ENCODE measurements at regions not wholly inside any gene's neighbourhood (a gene's known extent, or its start where the extent isn't known, plus 50 kb on each side); places are given as distances from the start of the nearest gene placed in this dataset.
A peak's percentile ranks its signal among the peaks of the same experiment; 100 is the strongest.

DNA sequence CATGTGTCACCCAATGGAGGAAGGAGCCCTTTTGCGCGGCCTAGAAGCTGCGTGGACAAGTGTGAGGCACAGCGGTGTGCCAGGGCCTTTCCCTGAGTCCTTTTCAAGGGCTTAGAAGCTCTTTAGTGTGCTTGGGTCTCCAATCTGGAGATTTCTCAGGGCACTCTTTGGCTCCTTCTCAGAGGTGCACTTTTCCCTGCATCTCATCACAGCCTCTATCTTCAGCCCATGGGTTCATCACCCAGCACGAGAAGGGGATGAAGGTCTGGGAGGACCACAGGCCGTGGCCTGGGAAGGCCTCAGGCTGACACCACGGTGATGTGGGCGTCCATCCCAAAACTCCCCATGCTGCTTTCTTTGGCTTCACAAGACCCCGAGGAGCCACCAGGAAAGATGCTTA, 233.4 kb downstream of the TEX36 start:
- no peak for DNase-seq (ENCODE audit: low spot score)
- Mint-ChIP-seq H3K9me3 (ENCODE audit: unreplicated experiment) (no peaks in the 10 kb centered on the region), H3K27ac (ENCODE audit: unreplicated experiment) (no peak overlapping the region), H3K4me3 (ENCODE audit: unreplicated experiment) (no peak overlapping the region), H3K36me3 (ENCODE audit: low read depth, unreplicated experiment) (no peaks in the 10 kb centered on the region), H3K4me1 (ENCODE audit: unreplicated experiment) (no peaks in the 10 kb centered on the region), H3K27me3 (ENCODE audit: unreplicated experiment) (no peaks in the 10 kb centered on the region)
- TF ChIP-seq, protein P1, sequence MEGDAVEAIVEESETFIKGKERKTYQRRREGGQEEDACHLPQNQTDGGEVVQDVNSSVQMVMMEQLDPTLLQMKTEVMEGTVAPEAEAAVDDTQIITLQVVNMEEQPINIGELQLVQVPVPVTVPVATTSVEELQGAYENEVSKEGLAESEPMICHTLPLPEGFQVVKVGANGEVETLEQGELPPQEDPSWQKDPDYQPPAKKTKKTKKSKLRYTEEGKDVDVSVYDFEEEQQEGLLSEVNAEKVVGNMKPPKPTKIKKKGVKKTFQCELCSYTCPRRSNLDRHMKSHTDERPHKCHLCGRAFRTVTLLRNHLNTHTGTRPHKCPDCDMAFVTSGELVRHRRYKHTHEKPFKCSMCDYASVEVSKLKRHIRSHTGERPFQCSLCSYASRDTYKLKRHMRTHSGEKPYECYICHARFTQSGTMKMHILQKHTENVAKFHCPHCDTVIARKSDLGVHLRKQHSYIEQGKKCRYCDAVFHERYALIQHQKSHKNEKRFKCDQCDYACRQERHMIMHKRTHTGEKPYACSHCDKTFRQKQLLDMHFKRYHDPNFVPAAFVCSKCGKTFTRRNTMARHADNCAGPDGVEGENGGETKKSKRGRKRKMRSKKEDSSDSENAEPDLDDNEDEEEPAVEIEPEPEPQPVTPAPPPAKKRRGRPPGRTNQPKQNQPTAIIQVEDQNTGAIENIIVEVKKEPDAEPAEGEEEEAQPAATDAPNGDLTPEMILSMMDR (IDR thresholded peaks at IDR 0.05; ENCODE audit: unreplicated experiment): no peak

DNA sequence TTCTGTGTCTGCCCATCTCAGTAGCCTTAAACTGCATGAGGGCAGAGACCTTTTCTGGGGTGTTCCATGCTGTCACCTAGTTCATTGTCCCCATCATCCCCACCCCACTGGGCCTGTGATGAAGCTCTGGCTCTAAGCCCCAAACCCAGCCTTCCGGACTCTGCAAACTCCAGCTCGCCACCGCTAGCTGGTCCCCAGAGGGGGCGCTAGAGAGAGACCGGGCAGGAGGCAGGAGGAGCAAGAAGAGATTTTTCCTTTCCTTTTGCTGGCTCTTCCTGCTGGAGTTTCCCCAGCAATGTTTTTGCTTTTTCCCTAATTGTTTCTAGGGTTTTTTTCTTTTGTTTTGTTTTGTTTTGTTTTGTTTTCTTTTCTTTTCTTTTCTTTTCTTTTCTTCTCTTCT, 234.4 kb downstream of the TEX36 start:
- no peak overlapping the region for H3K27ac Mint-ChIP-seq (ENCODE audit: unreplicated experiment)
- peak; percentile 71 for DNase-seq (ENCODE audit: low spot score)
- H3K36me3 Mint-ChIP-seq (ENCODE audit: low read depth, unreplicated experiment): no peaks in the 10 kb centered on the region
- no peaks in the 10 kb centered on the region for H3K4me1 Mint-ChIP-seq (ENCODE audit: unreplicated experiment)
- no peaks in the 10 kb centered on the region for H3K27me3 Mint-ChIP-seq (ENCODE audit: unreplicated experiment)
- no peak overlapping the region for H3K4me3 Mint-ChIP-seq (ENCODE audit: unreplicated experiment)
- TF ChIP-seq, protein P1 (IDR thresholded peaks at IDR 0.05; ENCODE audit: unreplicated experiment): peak; percentile 69
- no peaks in the 10 kb centered on the region for H3K9me3 Mint-ChIP-seq (ENCODE audit: unreplicated experiment)

DNA sequence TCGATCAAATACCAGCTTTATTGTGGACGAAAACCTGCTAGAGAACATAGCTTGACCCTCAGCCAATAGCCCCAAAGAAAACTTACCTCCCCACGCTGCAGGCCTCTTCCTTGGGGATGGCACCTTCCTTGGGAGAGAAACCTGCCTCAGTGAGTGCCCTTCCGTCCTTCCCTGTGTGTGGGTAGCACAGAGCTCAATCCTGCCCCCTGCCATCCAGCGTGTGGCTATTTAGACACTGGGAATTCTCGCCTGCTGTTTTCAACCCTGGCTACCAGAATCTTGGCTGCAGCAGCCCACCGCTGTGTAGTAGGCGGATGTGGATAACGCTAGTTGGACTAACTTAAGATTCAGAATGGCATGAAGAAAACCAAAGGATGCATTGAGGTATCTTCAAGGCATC, 238.2 kb downstream of the TEX36 start:
- DNase-seq (ENCODE audit: low spot score): no peak
- H3K4me1 Mint-ChIP-seq (ENCODE audit: unreplicated experiment): no peaks in the 10 kb centered on the region
- H3K9me3 Mint-ChIP-seq (ENCODE audit: unreplicated experiment): no peaks in the 10 kb centered on the region
- TF ChIP-seq, protein P1 (IDR thresholded peaks at IDR 0.05; ENCODE audit: unreplicated experiment): no peak
- H3K4me3 Mint-ChIP-seq (ENCODE audit: unreplicated experiment): no peak overlapping the region
- no peak overlapping the region for H3K27ac Mint-ChIP-seq (ENCODE audit: unreplicated experiment)
- no peaks in the 10 kb centered on the region for H3K27me3 Mint-ChIP-seq (ENCODE audit: unreplicated experiment)
- no peaks in the 10 kb centered on the region for H3K36me3 Mint-ChIP-seq (ENCODE audit: low read depth, unreplicated experiment)

DNA sequence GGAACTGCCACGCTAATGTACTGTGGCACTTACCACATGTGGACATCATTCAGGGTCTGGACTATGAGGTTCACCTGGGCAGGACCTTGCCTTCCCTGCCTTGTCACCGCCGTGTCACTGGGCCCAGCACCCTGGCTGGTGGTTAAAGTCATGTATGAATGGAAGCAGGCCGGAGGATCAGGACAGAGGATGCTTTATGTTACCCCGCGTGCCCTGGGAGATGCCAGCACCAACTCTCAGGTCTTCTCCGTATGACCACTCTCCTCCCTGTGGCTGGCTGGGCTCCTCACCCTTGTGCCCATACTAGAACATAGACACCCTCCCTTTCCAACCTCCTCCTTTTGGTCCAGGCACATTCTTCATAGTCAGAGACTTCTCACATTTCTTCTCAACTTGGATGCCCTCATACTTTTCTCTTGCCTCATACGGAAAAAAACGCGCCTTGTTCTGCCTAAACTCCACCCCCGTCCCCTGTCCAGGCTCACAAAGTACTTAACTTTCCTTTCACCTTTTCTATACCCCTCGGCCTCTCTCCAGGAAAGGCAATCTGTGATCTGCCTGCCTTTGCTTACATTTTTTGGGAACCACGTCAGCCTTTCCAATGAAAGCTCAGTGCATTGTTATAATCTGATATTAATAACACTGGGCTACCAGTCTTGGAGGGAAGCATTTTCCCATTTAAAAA, 240.0 kb downstream of the TEX36 start:
- TF ChIP-seq, protein P1 (IDR thresholded peaks at IDR 0.05; ENCODE audit: unreplicated experiment): no peak
- H3K27me3 Mint-ChIP-seq (ENCODE audit: unreplicated experiment): no peaks in the 10 kb centered on the region
- H3K9me3 Mint-ChIP-seq (ENCODE audit: unreplicated experiment): no peaks in the 10 kb centered on the region
- no peak overlapping the region for H3K27ac Mint-ChIP-seq (ENCODE audit: unreplicated experiment)
- no peaks in the 10 kb centered on the region for H3K36me3 Mint-ChIP-seq (ENCODE audit: low read depth, unreplicated experiment)
- no peak for DNase-seq (ENCODE audit: low spot score)
- H3K4me3 Mint-ChIP-seq (ENCODE audit: unreplicated experiment): no peak overlapping the region
- no peaks in the 10 kb centered on the region for H3K4me1 Mint-ChIP-seq (ENCODE audit: unreplicated experiment)

DNA sequence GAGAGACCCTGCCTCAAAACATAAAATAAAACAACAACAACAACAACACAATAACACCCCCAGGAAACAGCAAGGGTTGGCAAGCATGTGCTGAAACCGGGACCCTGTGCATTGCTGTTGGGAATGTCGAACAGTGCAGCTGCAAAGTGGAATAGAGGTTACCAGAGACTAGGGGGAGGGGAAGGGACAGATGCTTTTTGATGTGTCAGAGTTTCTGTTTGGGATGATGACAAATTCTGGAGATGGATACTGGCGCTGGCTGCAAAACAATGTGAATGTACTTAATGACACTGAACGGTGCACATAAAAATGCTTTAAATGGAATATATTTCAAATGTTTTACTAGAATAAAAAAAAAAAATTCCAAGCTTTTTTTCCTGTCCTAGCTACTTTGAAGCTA, 241.8 kb downstream of the TEX36 start:
- Mint-ChIP-seq H3K36me3 (ENCODE audit: low read depth, unreplicated experiment) (no peaks in the 10 kb centered on the region), H3K27ac (ENCODE audit: unreplicated experiment) (no peak overlapping the region), H3K4me1 (ENCODE audit: unreplicated experiment) (no peaks in the 10 kb centered on the region), H3K27me3 (ENCODE audit: unreplicated experiment) (no peaks in the 10 kb centered on the region), H3K4me3 (ENCODE audit: unreplicated experiment) (no peak overlapping the region), H3K9me3 (ENCODE audit: unreplicated experiment) (no peaks in the 10 kb centered on the region)
- DNase-seq (ENCODE audit: low spot score): no peak
- TF ChIP-seq, protein P1 (IDR thresholded peaks at IDR 0.05; ENCODE audit: unreplicated experiment): no peak

Data from endothelial cell (in vitro differentiated cells).